Left ventricle myocardium inferior (tissue), 1 donor: ENCODE measurements at regions not wholly inside any gene's neighbourhood (a gene's known extent, or its start where the extent isn't known, plus 50 kb on each side); places are given as distances from the start of the nearest gene placed in this dataset.

Experiments used
- DNase-seq: peaks from one replicate; pipeline ENCODE4 v3.0.0-alpha.2; 2020
- H3K27ac ChIP-seq: fragments of 200-600 bp; replicated peaks from 2 replicates; pipeline ENCODE4 v1.8.0; 2021
- H3K27me3 ChIP-seq: fragments of 200-600 bp; 2 replicates; pipeline ENCODE4 v1.8.0; 2021; ENCODE audit warnings: low read depth
- H3K36me3 ChIP-seq: fragments of 200-600 bp; 2 replicates; pipeline ENCODE4 v1.8.0; 2021
- H3K4me1 ChIP-seq: fragments of 200-600 bp; 2 replicates; pipeline ENCODE4 v1.8.0; 2021
- H3K4me3 ChIP-seq: fragments of 200-600 bp; 2 replicates; pipeline ENCODE4 v1.8.0; 2021; ENCODE audit warnings: mild to moderate bottlenecking, moderate library complexity
- H3K9me3 ChIP-seq: fragments of 200-600 bp; replicated peaks from 2 replicates; pipeline ENCODE4 v1.8.0; 2021
- intact Hi-C: fragments of 100-400 bp; cut with micrococcal nuclease; formaldehyde crosslinking; loops from one replicate; pipeline ENCODE4 v1.11.0; 2022
- TF ChIP-seq, protein P1 (sequence below): fragments of 200-600 bp; IDR thresholded peaks from 2 replicates; pipeline ENCODE4 v1.8.0; 2021; ENCODE audit warnings: antibody characterized with exemption, mild to moderate bottlenecking, borderline replicate concordance
- donor health status: DM: no; HTN: yes; CAD: no; lungs with severe emphysema.

DNA sequence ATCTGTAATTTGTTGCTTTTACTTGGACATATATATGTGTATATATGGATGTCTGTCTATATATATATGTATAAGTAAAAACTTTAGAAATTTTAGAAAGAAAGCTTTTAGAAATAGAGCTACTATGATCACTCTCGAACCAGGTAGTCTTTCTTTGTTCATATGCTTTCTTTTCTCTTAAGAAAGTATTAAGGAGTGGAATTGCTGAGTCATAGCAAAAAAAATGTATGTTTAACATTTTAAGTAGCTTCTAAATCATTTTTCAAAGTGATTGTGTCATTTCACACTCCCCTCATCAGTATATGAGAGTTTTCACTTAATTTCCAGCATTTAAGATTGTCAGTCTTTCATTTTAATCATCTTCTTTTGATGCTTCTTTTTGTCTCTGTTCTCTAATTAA, 447.9 kb upstream of the TECRL start:
- Histone ChIP-seq H3K36me3 (no peaks in the 10 kb centered on the region), H3K4me1 (no peaks in the 10 kb centered on the region), H3K27ac (no peak overlapping the region), H3K9me3 (peaks cover 10% of the 10 kb centered on the region), H3K4me3 (no peak overlapping the region), H3K27me3 (no peaks in the 10 kb centered on the region)
- TF ChIP-seq, protein P1, sequence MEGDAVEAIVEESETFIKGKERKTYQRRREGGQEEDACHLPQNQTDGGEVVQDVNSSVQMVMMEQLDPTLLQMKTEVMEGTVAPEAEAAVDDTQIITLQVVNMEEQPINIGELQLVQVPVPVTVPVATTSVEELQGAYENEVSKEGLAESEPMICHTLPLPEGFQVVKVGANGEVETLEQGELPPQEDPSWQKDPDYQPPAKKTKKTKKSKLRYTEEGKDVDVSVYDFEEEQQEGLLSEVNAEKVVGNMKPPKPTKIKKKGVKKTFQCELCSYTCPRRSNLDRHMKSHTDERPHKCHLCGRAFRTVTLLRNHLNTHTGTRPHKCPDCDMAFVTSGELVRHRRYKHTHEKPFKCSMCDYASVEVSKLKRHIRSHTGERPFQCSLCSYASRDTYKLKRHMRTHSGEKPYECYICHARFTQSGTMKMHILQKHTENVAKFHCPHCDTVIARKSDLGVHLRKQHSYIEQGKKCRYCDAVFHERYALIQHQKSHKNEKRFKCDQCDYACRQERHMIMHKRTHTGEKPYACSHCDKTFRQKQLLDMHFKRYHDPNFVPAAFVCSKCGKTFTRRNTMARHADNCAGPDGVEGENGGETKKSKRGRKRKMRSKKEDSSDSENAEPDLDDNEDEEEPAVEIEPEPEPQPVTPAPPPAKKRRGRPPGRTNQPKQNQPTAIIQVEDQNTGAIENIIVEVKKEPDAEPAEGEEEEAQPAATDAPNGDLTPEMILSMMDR, result no peak
- intact Hi-C loops, result no loop called here
- no peak for DNase-seq

GRCh38 chr4:64846417-64846816, 437.2 kb upstream of the TECRL start:
- no peaks in the 10 kb centered on the region for H3K4me1 ChIP-seq
- intact Hi-C loops, result no loop called here
- H3K27ac ChIP-seq, result no peak overlapping the region
- no peaks in the 10 kb centered on the region for H3K27me3 ChIP-seq
- DNase-seq, result no peak
- H3K9me3 ChIP-seq, result peaks cover 10% of the 10 kb centered on the region
- no peaks in the 10 kb centered on the region for H3K36me3 ChIP-seq
- no peak overlapping the region for H3K4me3 ChIP-seq
- TF ChIP-seq, protein P1, result no peak

DNA sequence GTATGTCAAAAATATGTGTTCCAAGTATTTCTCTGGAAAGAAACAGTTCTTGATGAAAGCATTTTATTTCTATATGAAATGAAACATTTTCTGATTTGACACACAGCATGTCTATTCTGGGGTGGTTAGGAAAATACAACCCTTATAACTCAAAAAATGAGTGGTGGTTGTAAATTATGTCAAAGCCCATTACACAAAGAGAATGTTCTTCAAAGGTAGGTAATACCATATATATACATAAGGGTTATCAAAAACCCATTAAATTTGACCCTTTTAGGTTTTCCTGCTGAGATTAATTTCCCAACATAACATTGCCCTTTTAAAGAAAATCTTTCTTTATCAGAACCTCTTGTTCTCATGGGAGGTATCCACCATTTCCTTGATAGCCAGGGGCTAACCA, 420.5 kb upstream of the TECRL start:
- no peak for DNase-seq
- TF ChIP-seq, protein P1, result no peak
- intact Hi-C loops, result no loop called here

GRCh38 chr4:64824591-64824990, 415.3 kb upstream of the TECRL start:
- H3K4me3 ChIP-seq, result no peak overlapping the region
- H3K27me3 ChIP-seq, result no peaks in the 10 kb centered on the region
- intact Hi-C loops, result no loop called here
- no peak overlapping the region for H3K27ac ChIP-seq
- TF ChIP-seq, protein P1, result no peak
- no peaks in the 10 kb centered on the region for H3K9me3 ChIP-seq
- no peaks in the 10 kb centered on the region for H3K4me1 ChIP-seq
- no peak for DNase-seq
- H3K36me3 ChIP-seq, result no peaks in the 10 kb centered on the region

More for the DNA sequence above, 420.5 kb upstream of the TECRL start:
- Histone ChIP-seq H3K9me3 (peaks cover 9% of the 10 kb centered on the region), H3K27me3 (no peaks in the 10 kb centered on the region), H3K4me3 (no peak overlapping the region), H3K36me3 (no peaks in the 10 kb centered on the region), H3K27ac (no peak overlapping the region), H3K4me1 (no peaks in the 10 kb centered on the region)

DNA sequence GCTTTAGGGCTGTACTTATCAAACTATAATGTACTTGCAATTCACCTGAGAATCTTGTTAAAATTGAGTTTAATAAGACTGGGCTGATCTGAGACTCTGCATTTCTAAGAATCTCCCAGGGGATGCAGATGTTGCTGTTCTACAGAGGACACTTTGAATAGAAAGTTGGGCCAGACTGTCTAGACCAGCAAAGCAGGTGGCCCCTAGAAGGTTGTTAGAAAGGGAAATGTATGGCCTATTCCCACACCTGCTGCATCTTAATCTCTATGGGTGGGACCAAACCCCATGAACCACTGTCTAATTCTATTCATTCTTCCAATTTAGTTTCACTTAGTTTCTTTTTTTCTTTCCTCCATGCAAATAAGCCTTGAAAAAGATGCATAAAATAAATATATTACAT, 413.2 kb upstream of the TECRL start:
- TF ChIP-seq, protein P1, result no peak
- Histone ChIP-seq H3K9me3 (no peaks in the 10 kb centered on the region), H3K4me1 (no peaks in the 10 kb centered on the region), H3K4me3 (no peak overlapping the region), H3K27ac (no peak overlapping the region), H3K36me3 (no peaks in the 10 kb centered on the region), H3K27me3 (no peaks in the 10 kb centered on the region)
- no peak for DNase-seq
- intact Hi-C loops, result no loop called here
